Parathyroid adenoma (tissue), 2 donors: ENCODE measurements at regions not wholly inside any gene's neighbourhood (a gene's known extent, or its start where the extent isn't known, plus 50 kb on each side); places are given as distances from the start of the nearest gene placed in this dataset.

Experiments
- H2AFZ ChIP-seq: fragments of 300-600 bp; sonication (generic); one replicate; pipeline ENCODE4 v1.7.0; 2017; ENCODE audit warnings: antibody characterized with exemption, mild to moderate bottlenecking
- H3K27ac ChIP-seq: fragments of 300-600 bp; sonication (generic); one replicate; pipeline ENCODE4 v1.7.0; 2017
- H3K27me3 ChIP-seq: fragments of 300-600 bp; sonication (generic); one replicate; pipeline ENCODE4 v1.7.0; 2017; ENCODE audit warnings: low read length; ENCODE audit not compliant: control insufficient read depth, insufficient read depth
- H3K36me3 ChIP-seq: fragments of 300-600 bp; sonication (generic); one replicate; pipeline ENCODE4 v1.7.0; 2017; ENCODE audit warnings: low read length; ENCODE audit not compliant: control insufficient read depth, insufficient read depth
- H3K4me1 ChIP-seq: fragments of 300-600 bp; sonication (generic); one replicate; pipeline ENCODE4 v1.7.0; 2017; ENCODE audit warnings: control low read depth
- H3K4me2 ChIP-seq: fragments of 300-600 bp; sonication (generic); one replicate; pipeline ENCODE4 v1.7.0; 2017; ENCODE audit warnings: low read length
- H3K4me3 ChIP-seq: fragments of 300-600 bp; sonication (generic); one replicate; pipeline ENCODE4 v1.7.0; 2017; ENCODE audit warnings: low read depth, low read length
- H3K79me2 ChIP-seq: fragments of 300-600 bp; sonication (generic); one replicate; pipeline ENCODE4 v1.7.0; 2017; ENCODE audit warnings: control low read depth
- H3K9ac ChIP-seq: fragments of 300-600 bp; sonication (generic); one replicate; pipeline ENCODE4 v1.7.0; 2017; ENCODE audit warnings: mild to moderate bottlenecking
- H3K9me3 ChIP-seq: fragments of 300-600 bp; sonication (generic); one replicate; pipeline ENCODE4 v1.7.0; 2017; ENCODE audit warnings: low read length; ENCODE audit not compliant: control insufficient read depth
- CTCF ChIP-seq: fragments of 300-600 bp; sonication (generic); IDR thresholded peaks from one replicate; pipeline ENCODE4 v1.7.0; 2017; ENCODE audit warnings: antibody characterized with exemption, mild to moderate bottlenecking
- donor health status: primary hyperparathyroidism.

GRCh38 chr11:23574149-23574548 is 713.9 kb upstream of the CCDC179 start:
- no peak overlapping the region for H2AFZ ChIP-seq
- H3K9ac ChIP-seq: no peak overlapping the region
- no peak for TF ChIP-seq CTCF
- no peaks in the 10 kb centered on the region for H3K9me3 ChIP-seq
- no peak overlapping the region for H3K27ac ChIP-seq
- H3K4me1 ChIP-seq: no peaks in the 10 kb centered on the region
- H3K27me3 ChIP-seq: no peaks in the 10 kb centered on the region
- no peaks in the 10 kb centered on the region for H3K36me3 ChIP-seq
- H3K79me2 ChIP-seq: no peaks in the 10 kb centered on the region
- no peak overlapping the region for H3K4me2 ChIP-seq
- H3K4me3 ChIP-seq: no peak overlapping the region

- Histone ChIP-seq H3K4me2 (no peak overlapping the region), H3K27ac (no peak overlapping the region), H3K4me3 (no peak overlapping the region), H2AFZ (no peak overlapping the region), H3K9ac (no peak overlapping the region), H3K79me2 (no peaks in the 10 kb centered on the region), H3K27me3 (no peaks in the 10 kb centered on the region), H3K4me1 (no peaks in the 10 kb centered on the region), H3K36me3 (no peaks in the 10 kb centered on the region), H3K9me3 (no peaks in the 10 kb centered on the region)
- no peak for TF ChIP-seq CTCF
Observed at GRCh38 chr11:23577296-23577695, 717.0 kb upstream of the CCDC179 start.

- Histone ChIP-seq H2AFZ (no peak overlapping the region), H3K27ac (no peak overlapping the region), H3K27me3 (no peaks in the 10 kb centered on the region), H3K4me3 (no peak overlapping the region), H3K9ac (no peak overlapping the region), H3K9me3 (no peaks in the 10 kb centered on the region), H3K4me2 (no peak overlapping the region), H3K79me2 (no peaks in the 10 kb centered on the region), H3K4me1 (no peaks in the 10 kb centered on the region), H3K36me3 (no peaks in the 10 kb centered on the region)
- TF ChIP-seq CTCF: no peak
Observed at GRCh38 chr11:23585416-23586104, 725.3 kb upstream of the CCDC179 start.

GRCh38 chr11:23586173-23586572 is 725.9 kb upstream of the CCDC179 start:
- no peak overlapping the region for H3K4me2 ChIP-seq
- H3K36me3 ChIP-seq: no peaks in the 10 kb centered on the region
- H3K4me1 ChIP-seq: no peaks in the 10 kb centered on the region
- H3K9ac ChIP-seq: no peak overlapping the region
- no peak overlapping the region for H3K4me3 ChIP-seq
- no peak overlapping the region for H3K27ac ChIP-seq
- no peak for TF ChIP-seq CTCF
- H3K79me2 ChIP-seq: no peaks in the 10 kb centered on the region
- H3K9me3 ChIP-seq: no peaks in the 10 kb centered on the region
- H3K27me3 ChIP-seq: no peaks in the 10 kb centered on the region
- H2AFZ ChIP-seq: no peak overlapping the region
